Ovary (tissue), 7 donors: ENCODE measurements at regions not wholly inside any gene's neighbourhood (a gene's known extent, or its start where the extent isn't known, plus 50 kb on each side); places are given as distances from the start of the nearest gene placed in this dataset.
"Not testable (repeated sequence)": the region's sequence is repeated elsewhere in the genome, so short reads cannot be mapped to it uniquely, and the experiment has no call there.

Experiments used
- DNase-seq, 5 donors: peaks; one replicate each; pipeline ENCODE4 v3.0.0-alpha.2; 2019 to 2020
- H3K27ac ChIP-seq, 2 donors: fragments of 200-600 bp; one replicate each; pipeline versions ENCODE4 v1.5.1 to v1.8.0; 2019 to 2022
- H3K27me3 ChIP-seq: fragments of 200-600 bp; one replicate; pipeline ENCODE4 v1.8.0; 2022
- H3K36me3 ChIP-seq: fragments of 200-600 bp; sonication (generic); one replicate; pipeline ENCODE4 v1.5.1; 2019
- H3K4me1 ChIP-seq: one replicate; pipeline ENCODE4 v1.8.1; 2013; ENCODE audit warnings: mild to moderate bottlenecking, moderate library complexity; ENCODE audit not compliant: insufficient read depth
- H3K4me3 ChIP-seq: fragments of 200-600 bp; sonication (generic); one replicate; pipeline ENCODE4 v1.5.1; 2017
- H3K9me3 ChIP-seq, 2 donors: fragments of 200-600 bp in 1 of 2; sonication (generic) in 1 of 2; one replicate each; pipeline versions ENCODE4 v1.5.1 to v1.8.1; 2013 to 2019; ENCODE audit warnings: mild to moderate bottlenecking in 1 of 2, moderate library complexity in 1 of 2
- EP300 ChIP-seq: sonication (generic); formaldehyde crosslinking; IDR thresholded peaks from one replicate; pipeline ENCODE4 v1.6.1; 2017; ENCODE audit warnings: antibody characterized with exemption
- POLR2A ChIP-seq: fragments of 450-650 bp; IDR thresholded peaks from one replicate; pipeline ENCODE4 v1.6.1; 2017; ENCODE audit warnings: antibody characterized with exemption, mild to moderate bottlenecking, moderate library complexity
- WGBS, 3 donors: extraction: QIAGEN DNeasy Blood & Tissue Kit in 1 of 3; methylation state at CpG; one replicate each; pipeline versions ENCODE4 v1.1.5 to v1.1.7; 2013 to 2017; 5-methylcytosine and 5-hydroxymethylcytosine counted together
- intact Hi-C, 4 donors: fragments of 100-400 bp; cut with DNase I; formaldehyde crosslinking; loops; one replicate each; pipeline versions ENCODE4 v1.11.0 to v1.15.1; 2022 to 2023
- TF ChIP-seq, protein P1 (sequence below), 3 donors: fragments of 450-650 bp in 2 of 3; fragments of 200-600 bp in 1 of 3; IDR thresholded peaks; one replicate each; pipeline versions ENCODE4 v1.5.1 to v1.8.0; 2016 to 2022; ENCODE audit warnings: antibody characterized with exemption in 3 of 3, mild to moderate bottlenecking in 1 of 3
- donor health status: DM: no; HTN: no; CAD: no; lungs with moderate emphysema.
- donor health status: DM: no; HTN: no; CAD: no.
- donor health status: Bipolar disorder and iron deficiency.
- donor health status: DM: no; HTN: no; CAD: no.
- donor health status: DM: yes; HTN: yes; CAD: no.

DNA sequence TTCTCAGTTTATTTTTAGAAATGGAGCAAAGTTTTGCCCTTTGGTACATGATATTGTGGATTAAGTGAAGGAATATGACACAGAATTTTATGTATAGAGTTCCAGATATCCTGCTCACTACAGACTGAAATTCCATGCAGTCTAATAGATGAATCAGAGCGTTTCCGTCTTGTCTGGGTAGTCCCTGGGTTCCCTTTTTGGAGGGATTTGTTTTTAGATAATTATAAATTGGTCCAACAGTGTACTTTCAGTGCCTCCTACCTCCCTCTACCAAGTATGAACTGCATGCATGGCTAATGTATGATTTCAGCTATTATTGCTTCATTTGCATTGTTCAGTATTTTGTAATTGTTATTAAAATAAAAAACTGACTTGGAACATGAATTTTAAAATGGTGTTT is 74.4 kb downstream of the SEPTIN7 start:
- Histone ChIP-seq H3K27ac (no peak overlapping the region), H3K4me3 (no peak overlapping the region), H3K36me3 (no peaks in the 10 kb centered on the region), H3K4me1 (peaks cover 2% of the 10 kb centered on the region), H3K27me3 (no peaks in the 10 kb centered on the region), H3K9me3 (no peaks in the 10 kb centered on the region)
- no peak for DNase-seq
- WGBS, 3 donors = 55 to 80% (median 70%) methylated on average over 2 of the region's 2 CpGs
- TF ChIP-seq POLR2A (no peak), EP300 (no peak)
- TF ChIP-seq, protein P1, sequence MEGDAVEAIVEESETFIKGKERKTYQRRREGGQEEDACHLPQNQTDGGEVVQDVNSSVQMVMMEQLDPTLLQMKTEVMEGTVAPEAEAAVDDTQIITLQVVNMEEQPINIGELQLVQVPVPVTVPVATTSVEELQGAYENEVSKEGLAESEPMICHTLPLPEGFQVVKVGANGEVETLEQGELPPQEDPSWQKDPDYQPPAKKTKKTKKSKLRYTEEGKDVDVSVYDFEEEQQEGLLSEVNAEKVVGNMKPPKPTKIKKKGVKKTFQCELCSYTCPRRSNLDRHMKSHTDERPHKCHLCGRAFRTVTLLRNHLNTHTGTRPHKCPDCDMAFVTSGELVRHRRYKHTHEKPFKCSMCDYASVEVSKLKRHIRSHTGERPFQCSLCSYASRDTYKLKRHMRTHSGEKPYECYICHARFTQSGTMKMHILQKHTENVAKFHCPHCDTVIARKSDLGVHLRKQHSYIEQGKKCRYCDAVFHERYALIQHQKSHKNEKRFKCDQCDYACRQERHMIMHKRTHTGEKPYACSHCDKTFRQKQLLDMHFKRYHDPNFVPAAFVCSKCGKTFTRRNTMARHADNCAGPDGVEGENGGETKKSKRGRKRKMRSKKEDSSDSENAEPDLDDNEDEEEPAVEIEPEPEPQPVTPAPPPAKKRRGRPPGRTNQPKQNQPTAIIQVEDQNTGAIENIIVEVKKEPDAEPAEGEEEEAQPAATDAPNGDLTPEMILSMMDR (IDR thresholded peaks at IDR 0.05) = no peak
- intact Hi-C loops = no loop called here

DNA sequence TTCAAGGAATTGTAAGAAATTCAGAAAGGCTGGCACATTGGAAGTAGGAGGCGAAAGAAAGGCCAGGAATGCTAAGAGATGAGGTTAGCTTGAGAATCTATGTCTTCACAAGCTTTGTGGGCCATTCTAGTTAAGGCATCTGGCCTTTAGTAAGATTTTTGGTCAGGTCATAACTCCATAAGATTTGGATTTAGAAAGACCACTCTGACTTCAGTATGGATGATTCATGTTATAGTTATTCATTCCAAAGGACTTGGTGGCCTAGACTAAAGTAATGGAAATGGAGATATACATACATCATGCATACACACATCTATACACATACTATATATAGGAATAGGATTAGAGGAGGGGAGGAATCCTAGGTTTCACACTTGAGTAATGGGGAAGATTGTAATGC is 77.5 kb downstream of the SEPTIN7 start:
- WGBS, 3 donors = 94 to 98% (median 95%) methylated on average over 1 of the region's 1 CpG
- intact Hi-C loops = no loop called here
- no peaks in the 10 kb centered on the region for H3K9me3 ChIP-seq

DNA sequence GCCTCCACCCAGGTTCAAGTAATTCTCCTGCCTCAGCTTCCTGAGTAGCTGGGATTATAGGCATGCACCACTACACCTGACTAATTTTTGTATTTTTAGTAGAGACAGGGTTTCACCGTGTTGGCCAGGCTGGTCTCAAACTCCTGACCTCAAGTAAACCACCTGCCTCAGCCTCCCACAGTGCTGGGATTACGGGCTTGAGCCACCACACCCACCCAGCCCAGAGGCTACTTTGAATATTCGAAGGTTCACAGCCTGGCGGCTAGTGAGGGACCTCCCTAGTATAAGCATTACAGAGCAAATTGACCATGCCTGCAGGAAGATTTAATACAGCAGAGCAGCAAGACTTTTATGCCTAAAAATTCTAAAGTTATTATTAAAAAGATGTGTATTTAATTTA is 86.6 kb downstream of the SEPTIN7 start:
- DNase-seq, H3K9me3 ChIP-seq, H3K4me3 ChIP-seq, H3K27me3 ChIP-seq, H3K27ac ChIP-seq, intact Hi-C loops, H3K4me1 ChIP-seq, H3K36me3 ChIP-seq: not testable (repeated sequence)
- 69 to 87% (median 82%) methylated on average over 4 of the region's 4 CpGs for WGBS, 3 donors

More for the DNA sequence above, 77.5 kb downstream of the SEPTIN7 start:
- DNase-seq = no peak
- H3K4me1 ChIP-seq = peaks cover 2% of the 10 kb centered on the region
- TF ChIP-seq EP300 = no peak
- TF ChIP-seq, protein P1 (IDR thresholded peaks at IDR 0.05) = no peak
- no peak for TF ChIP-seq POLR2A
- H3K27me3 ChIP-seq = no peaks in the 10 kb centered on the region
- no peak overlapping the region for H3K4me3 ChIP-seq
- H3K36me3 ChIP-seq = no peaks in the 10 kb centered on the region
- H3K27ac ChIP-seq = no peak overlapping the region

DNA sequence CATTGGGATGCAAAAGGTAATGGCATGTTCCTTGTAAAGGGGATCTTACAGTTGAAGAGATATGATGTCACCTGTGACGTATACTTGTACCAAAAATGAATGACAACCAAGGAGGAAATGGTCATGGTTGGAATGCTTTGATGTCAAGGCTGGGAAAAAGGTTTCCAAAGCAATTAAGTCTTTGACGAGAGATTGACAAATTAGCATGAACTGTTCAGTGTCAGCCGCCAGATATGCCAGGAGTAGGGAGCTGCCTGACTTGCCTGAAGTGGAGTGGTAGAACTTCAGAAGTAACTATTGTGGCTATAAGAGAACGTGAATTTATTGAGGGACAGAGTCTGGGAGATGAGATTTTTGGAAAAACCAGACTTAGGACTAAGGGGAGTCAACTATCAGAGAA is 88.1 kb downstream of the SEPTIN7 start:
- Histone ChIP-seq H3K27me3 (no peaks in the 10 kb centered on the region), H3K27ac (no peak overlapping the region), H3K4me1 (no peaks in the 10 kb centered on the region), H3K9me3 (no peaks in the 10 kb centered on the region), H3K36me3 (no peaks in the 10 kb centered on the region), H3K4me3 (no peak overlapping the region)
- no peak for DNase-seq
- no peak for TF ChIP-seq POLR2A
- TF ChIP-seq, protein P1 (IDR thresholded peaks at IDR 0.05) = no peak
- TF ChIP-seq EP300 = no peak
- WGBS, 3 donors = 97 to 98% (median 97%) methylated on average over 4 of the region's 4 CpGs
- intact Hi-C loops = no loop called here

DNA sequence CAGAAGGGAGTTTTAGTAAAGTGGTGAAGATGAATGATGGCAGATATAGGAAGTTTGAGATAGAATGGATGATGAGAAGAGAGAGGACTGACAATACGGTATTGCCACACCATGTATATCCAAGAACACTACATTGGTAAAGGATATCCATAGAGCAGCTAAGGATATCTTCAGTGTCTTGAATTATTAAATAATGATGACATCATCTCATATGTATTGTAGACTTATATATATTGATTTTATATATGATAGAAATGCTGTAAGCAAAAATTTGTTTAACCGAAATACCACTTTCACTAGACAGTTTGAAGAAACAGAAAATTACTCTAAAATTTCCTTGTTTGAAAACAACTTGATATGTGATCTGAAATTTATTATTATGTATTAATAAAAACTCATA is 89.0 kb downstream of the SEPTIN7 start:
- no peaks in the 10 kb centered on the region for H3K27me3 ChIP-seq
- no peak for DNase-seq
- H3K4me3 ChIP-seq = no peak overlapping the region
- H3K9me3 ChIP-seq = no peaks in the 10 kb centered on the region
- WGBS, 3 donors = 95 to 100% (median 100%) methylated on average over 2 of the region's 2 CpGs
- H3K36me3 ChIP-seq = no peaks in the 10 kb centered on the region
- H3K4me1 ChIP-seq = no peaks in the 10 kb centered on the region
- intact Hi-C loops = no loop called here
- H3K27ac ChIP-seq = no peak overlapping the region
- TF ChIP-seq POLR2A = no peak
- TF ChIP-seq, protein P1 (IDR thresholded peaks at IDR 0.05) = no peak
- TF ChIP-seq EP300 = no peak
